GM23248 (cell line): ENCODE measurements at regions not wholly inside any gene's neighbourhood (a gene's known extent, or its start where the extent isn't known, plus 50 kb on each side); places are given as distances from the start of the nearest gene placed in this dataset.

Experiments
- EZH2 ChIP-seq: fragments of 200-600 bp; sonication (generic); IDR thresholded peaks from 2 replicates; pipeline ENCODE4 v1.6.1; 2018; ENCODE audit warnings: antibody characterized with exemption, mild to moderate bottlenecking; ENCODE audit not compliant: insufficient read depth, poor library complexity, severe bottlenecking
- EZH2phosphoT487 ChIP-seq: fragments of 200-600 bp; sonication (generic); IDR thresholded peaks from 2 replicates; pipeline ENCODE4 v1.6.1; 2018; ENCODE audit warnings: antibody characterized with exemption, moderate library complexity, mild to moderate bottlenecking, low read depth; ENCODE audit not compliant: insufficient read depth

DNA sequence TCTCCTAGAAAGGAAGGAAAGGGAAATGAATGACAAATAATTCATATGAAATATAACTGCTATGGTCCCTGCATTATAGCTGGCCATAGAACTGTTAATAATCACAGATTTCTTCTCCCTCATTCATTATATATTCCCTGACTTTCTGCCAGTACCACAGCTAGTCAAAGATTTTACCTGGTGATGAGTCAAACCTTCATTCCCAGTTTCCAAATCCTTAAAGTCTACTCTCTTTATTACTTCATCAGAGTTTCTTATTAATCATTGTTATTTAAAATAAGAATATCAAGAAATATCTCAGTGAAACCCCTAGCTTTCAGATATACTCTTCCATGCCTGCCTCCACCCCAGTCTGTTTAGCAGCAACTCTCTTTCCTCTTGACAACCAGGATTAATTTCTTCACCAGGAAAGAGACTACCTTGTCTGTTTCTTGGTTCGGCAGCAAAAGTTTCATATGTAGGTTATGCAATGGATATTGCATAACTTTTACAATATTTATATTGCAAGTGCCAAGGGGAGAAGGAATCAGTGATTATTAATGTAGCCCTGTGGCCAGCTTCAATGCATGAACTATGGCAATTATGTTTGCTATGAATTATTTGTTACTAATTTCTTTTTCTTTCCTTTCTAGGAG, 533.8 kb downstream of the FBXO15 start:
- TF ChIP-seq EZH2phosphoT487 (no peak), EZH2 (no peak)
